Lower leg skin (tissue), 3 donors: ENCODE measurements at regions not wholly inside any gene's neighbourhood (a gene's known extent, or its start where the extent isn't known, plus 50 kb on each side); places are given as distances from the start of the nearest gene placed in this dataset.

Source experiments
- CTCF ChIP-seq, 3 donors: fragments of 450-650 bp; IDR thresholded peaks; one replicate each; pipeline ENCODE4 v1.5.1; 2016; ENCODE audit warnings: antibody characterized with exemption in 3 of 3, mild to moderate bottlenecking in 3 of 3, moderate library complexity in 2 of 3
- POLR2A ChIP-seq, 2 donors: fragments of 450-650 bp; IDR thresholded peaks; one replicate each; pipeline ENCODE4 v1.6.1; 2016 to 2017; ENCODE audit warnings: antibody characterized with exemption in 2 of 2, mild to moderate bottlenecking in 1 of 2, moderate library complexity in 1 of 2

- TF ChIP-seq CTCF (IDR thresholded peaks at IDR 0.05): no peak
- TF ChIP-seq POLR2A (IDR thresholded peaks at IDR 0.05): no peak
Measured at GRCh38 chr10:52664629-52665028, 108.0 kb downstream of the MBL2 start.
